ENCODE measurements at regions not wholly inside any gene's neighbourhood (a gene's known extent, or its start where the extent isn't known, plus 50 kb on each side); places are given as distances from the start of the nearest gene placed in this dataset.

GRCh38 chr1:173408886-173409285, 68.2 kb upstream of the PRDX6 start:
- H3F3A ChIP-seq (ENCODE audit: insufficient read depth, low read depth), result peaks cover 13% of the 10 kb centered on the region
- POLR2A ChIA-PET (ENCODE audit: unreplicated experiment), result no interaction called here
- no peak for TF ChIP-seq CTCF (conservative IDR thresholded peaks at IDR 0.05)
- no peaks in the 10 kb centered on the region for H3K79me2 ChIP-seq (ENCODE audit: low read depth)
- H2AFZ ChIP-seq, result no peak overlapping the region
- peaks cover 22% of the 10 kb centered on the region for H3K4me1 ChIP-seq (replicated peaks; ENCODE audit: insufficient read depth)
- BruUV-seq (replicated peaks), result no TSS peak
- CTCF ChIA-PET, result no interaction called here
- no peaks in the 10 kb centered on the region for H3K27me3 ChIP-seq (ENCODE audit: insufficient read depth, low read depth)
- H3K36me3 ChIP-seq (ENCODE audit: low read depth), result no peaks in the 10 kb centered on the region
- no peak for DNase-seq
- H3K9me3 ChIP-seq (ENCODE audit: insufficient read depth, low read depth), result no peaks in the 10 kb centered on the region
- no peaks in the 10 kb centered on the region for H4K20me1 ChIP-seq (ENCODE audit: insufficient read depth)
- H3K9me2 ChIP-seq (ENCODE audit: insufficient read depth), result no peaks in the 10 kb centered on the region
- intact Hi-C loops (cut with micrococcal nuclease; ENCODE audit: unreplicated experiment), result loop anchor here (5.0 kb wide), 2 partner anchors 152 to 582 kb away; no protein-coding TSS in a partner anchor
- no peak overlapping the region for H3K4me2 ChIP-seq
- no peak overlapping the region for H3K4me3 ChIP-seq
- H3K27ac ChIP-seq, result no peak overlapping the region

GRCh38 chr1:173409613-173410012, 67.5 kb upstream of the PRDX6 start:
- H3K27ac ChIP-seq, result no peak overlapping the region
- no peak overlapping the region for H3K4me3 ChIP-seq
- ChIA-PET POLR2A (ENCODE audit: unreplicated experiment) (no interaction called here), CTCF (no interaction called here)
- BruUV-seq (replicated peaks), result no TSS peak
- H3F3A ChIP-seq (ENCODE audit: insufficient read depth, low read depth), result peaks cover 13% of the 10 kb centered on the region
- H3K9me3 ChIP-seq (ENCODE audit: insufficient read depth, low read depth), result no peaks in the 10 kb centered on the region
- peaks cover 22% of the 10 kb centered on the region for H3K4me1 ChIP-seq (replicated peaks; ENCODE audit: insufficient read depth)
- no peaks in the 10 kb centered on the region for H3K36me3 ChIP-seq (ENCODE audit: low read depth)
- no peak for DNase-seq
- intact Hi-C loops (cut with micrococcal nuclease; ENCODE audit: unreplicated experiment), result loop anchor here (5.0 kb wide), 2 partner anchors 152 to 582 kb away; no protein-coding TSS in a partner anchor
- no peaks in the 10 kb centered on the region for H4K20me1 ChIP-seq (ENCODE audit: insufficient read depth)
- H3K27me3 ChIP-seq (ENCODE audit: insufficient read depth, low read depth), result no peaks in the 10 kb centered on the region
- no peak overlapping the region for H3K4me2 ChIP-seq
- H3K79me2 ChIP-seq (ENCODE audit: low read depth), result no peaks in the 10 kb centered on the region
- no peaks in the 10 kb centered on the region for H3K9me2 ChIP-seq (ENCODE audit: insufficient read depth)
- no peak overlapping the region for H2AFZ ChIP-seq
- no peak for TF ChIP-seq EZH2 (IDR thresholded peaks at IDR 0.05; ENCODE audit: low read depth)
- no peak for TF ChIP-seq CTCF (conservative IDR thresholded peaks at IDR 0.05)

GRCh38 chr1:173410133-173410793, 66.9 kb upstream of the PRDX6 start:
- CTCF ChIA-PET, result no interaction called here
- intact Hi-C loops (cut with micrococcal nuclease; ENCODE audit: unreplicated experiment), result no loop called here
- BruUV-seq (replicated peaks), result no TSS peak
- no peaks in the 10 kb centered on the region for H3K36me3 ChIP-seq (ENCODE audit: low read depth)
- no peak overlapping the region for H3K4me2 ChIP-seq
- H3K9me2 ChIP-seq (ENCODE audit: insufficient read depth), result no peaks in the 10 kb centered on the region
- TF ChIP-seq CTCF (conservative IDR thresholded peaks at IDR 0.05), result no peak
- no peak for TF ChIP-seq EZH2 (IDR thresholded peaks at IDR 0.05; ENCODE audit: low read depth)
- peaks cover 12% of the 10 kb centered on the region for H3F3A ChIP-seq (ENCODE audit: insufficient read depth, low read depth)
- H3K4me3 ChIP-seq, result no peak overlapping the region
- no peaks in the 10 kb centered on the region for H4K20me1 ChIP-seq (ENCODE audit: insufficient read depth)
- H3K9me3 ChIP-seq (ENCODE audit: insufficient read depth, low read depth), result no peaks in the 10 kb centered on the region
- H3K79me2 ChIP-seq (ENCODE audit: low read depth), result no peaks in the 10 kb centered on the region
- DNase-seq, result no peak
- POLR2A ChIA-PET (ENCODE audit: unreplicated experiment), result no interaction called here
- no peaks in the 10 kb centered on the region for H3K27me3 ChIP-seq (ENCODE audit: insufficient read depth, low read depth)
- no peak overlapping the region for H3K27ac ChIP-seq
- H3K4me1 ChIP-seq (replicated peaks; ENCODE audit: insufficient read depth), result peaks cover 20% of the 10 kb centered on the region
- no peak overlapping the region for H2AFZ ChIP-seq
